GM18867 (cell line): ENCODE measurements at regions not wholly inside any gene's neighbourhood (a gene's known extent, or its start where the extent isn't known, plus 50 kb on each side); places are given as distances from the start of the nearest gene placed in this dataset.
"Not testable (repeated sequence)": the region's sequence is repeated elsewhere in the genome, so short reads cannot be mapped to it uniquely, and the experiment has no call there.

Experiments
- ATAC-seq: cut with Tn5 transposase; IDR thresholded peaks from one replicate; pipeline ENCODE4 v1.9.1; 2021; ENCODE audit warnings: mild to moderate bottlenecking, moderate library complexity; ENCODE audit not compliant: unreplicated experiment

DNA sequence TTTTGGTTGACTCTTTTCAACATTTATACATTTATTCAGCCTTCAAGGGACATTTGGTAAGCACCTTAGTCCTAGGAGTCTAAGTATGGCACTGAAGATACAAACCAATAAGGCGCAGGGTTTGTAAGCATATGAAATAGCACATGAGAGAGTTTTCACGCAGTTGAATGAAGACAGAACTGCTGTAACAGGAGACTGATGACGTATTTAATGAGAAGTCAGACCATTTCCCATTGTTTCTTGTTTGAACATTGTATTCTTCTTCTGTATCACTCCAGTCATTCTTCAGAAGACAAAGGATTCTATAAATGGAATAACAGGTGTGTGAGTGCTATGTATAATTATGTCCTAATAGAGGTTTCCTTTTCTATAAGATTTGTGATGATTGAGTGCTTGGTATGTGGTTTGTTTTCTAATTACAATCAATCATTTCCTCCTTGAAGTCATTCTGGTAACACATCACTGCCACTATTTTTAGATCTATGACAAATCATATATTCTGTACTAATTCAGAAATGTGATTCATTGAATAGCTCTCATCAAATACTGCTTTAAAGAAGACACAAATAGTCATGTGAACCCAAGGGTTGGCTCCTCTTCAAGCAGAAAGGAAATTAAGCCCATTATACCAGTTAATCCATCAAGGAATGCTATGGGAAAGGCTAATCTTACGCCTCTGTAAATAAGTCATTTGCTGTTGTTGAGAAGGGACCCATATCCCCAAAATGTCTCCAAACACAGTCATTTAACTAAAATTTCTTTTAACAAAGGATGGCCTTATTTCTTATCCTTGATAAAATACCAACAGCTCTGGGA is 222.8 kb upstream of the NBEA start:
- ATAC-seq = no peak

DNA sequence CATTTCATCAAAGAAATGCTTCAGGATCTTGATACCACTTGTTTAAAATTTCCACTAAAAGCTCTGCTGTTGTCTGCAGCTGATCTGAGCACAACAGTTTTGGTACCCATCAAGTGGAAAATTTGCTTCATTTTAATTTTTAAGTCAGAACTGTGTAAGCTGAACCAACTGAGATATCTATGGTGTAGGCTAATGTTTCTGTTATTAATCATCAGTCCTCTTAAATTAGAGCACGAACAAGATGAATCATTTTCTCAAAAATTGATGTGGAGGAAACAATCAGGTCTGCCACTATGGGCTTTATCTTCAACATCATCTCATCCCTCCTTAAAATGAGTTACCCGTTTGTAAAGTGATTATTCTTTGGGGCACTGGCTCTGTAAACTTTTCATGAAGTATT is 221.5 kb upstream of the NBEA start:
- no peak for ATAC-seq

- no peak for ATAC-seq
Measured at GRCh38 chr13:34721631-34722595, 220.2 kb upstream of the NBEA start.

DNA sequence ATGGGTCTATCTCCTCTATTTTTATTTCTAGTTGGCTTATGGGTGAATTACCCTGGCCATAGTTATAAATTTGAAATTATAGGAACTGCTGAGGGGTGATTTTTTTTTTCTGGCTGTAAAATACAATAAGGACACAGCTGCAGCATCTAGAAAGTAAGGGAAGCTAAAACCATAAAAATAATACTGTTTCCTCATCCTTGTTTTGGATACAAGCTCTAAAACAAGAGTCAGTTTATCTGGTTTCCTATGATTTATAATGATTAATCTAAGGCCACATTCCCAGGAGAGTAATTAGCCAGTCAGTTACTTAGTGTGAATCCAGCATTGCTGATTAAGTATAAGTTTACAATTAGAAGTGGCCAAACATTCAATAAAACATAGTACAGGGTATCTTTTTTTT is 219.1 kb upstream of the NBEA start:
- ATAC-seq = no peak

- no peak for ATAC-seq
Measured at GRCh38 chr13:34730961-34731360, 211.1 kb upstream of the NBEA start.

DNA sequence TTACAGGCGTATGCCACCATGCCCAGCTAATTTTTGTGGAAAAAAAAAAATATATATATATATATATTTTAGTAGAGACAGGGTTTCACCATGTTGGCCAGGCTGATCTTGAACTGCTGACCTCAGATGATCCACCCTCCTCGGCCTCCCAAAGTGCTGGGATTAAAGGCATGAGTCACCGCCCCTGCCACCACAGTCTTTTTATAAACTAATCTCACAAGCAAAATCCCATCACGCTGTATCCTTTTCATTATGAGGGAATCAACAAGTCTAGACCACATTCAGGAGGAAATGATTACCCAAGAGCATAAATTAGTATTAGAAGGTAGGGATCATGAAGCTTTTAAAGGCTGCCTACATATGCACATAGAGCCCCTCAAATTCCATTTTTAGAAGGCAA is 210.6 kb upstream of the NBEA start:
- ATAC-seq = no peak

GRCh38 chr13:34733721-34734120 is 208.3 kb upstream of the NBEA start:
- ATAC-seq = no peak

- ATAC-seq = no peak
Measured at GRCh38 chr13:34734932-34735331, 207.1 kb upstream of the NBEA start.

GRCh38 chr13:34738254-34738992 is 203.6 kb upstream of the NBEA start:
- no peak for ATAC-seq

GRCh38 chr13:34747056-34747455 is 195.0 kb upstream of the NBEA start:
- not testable (repeated sequence) for ATAC-seq

DNA sequence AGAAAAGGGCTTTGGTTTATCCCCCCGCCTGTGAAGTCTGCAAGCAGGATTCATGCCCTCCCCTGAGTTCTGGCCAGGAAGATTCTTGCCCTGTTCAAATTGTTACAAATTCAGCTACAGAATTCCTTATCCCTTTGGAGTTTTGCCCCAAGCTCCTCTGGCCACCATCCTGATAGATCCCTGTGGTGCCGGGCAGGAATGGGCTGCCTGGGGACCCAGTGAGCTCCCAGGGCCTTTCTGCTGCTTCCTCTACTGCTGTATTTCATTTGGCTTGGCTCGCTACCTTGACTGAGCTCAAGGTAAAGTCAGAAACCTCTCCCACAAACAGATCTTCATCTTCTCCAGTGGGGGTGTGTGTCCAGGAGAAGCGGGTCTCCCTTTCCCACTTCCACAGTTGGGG is 194.6 kb upstream of the NBEA start:
- ATAC-seq = no peak

DNA sequence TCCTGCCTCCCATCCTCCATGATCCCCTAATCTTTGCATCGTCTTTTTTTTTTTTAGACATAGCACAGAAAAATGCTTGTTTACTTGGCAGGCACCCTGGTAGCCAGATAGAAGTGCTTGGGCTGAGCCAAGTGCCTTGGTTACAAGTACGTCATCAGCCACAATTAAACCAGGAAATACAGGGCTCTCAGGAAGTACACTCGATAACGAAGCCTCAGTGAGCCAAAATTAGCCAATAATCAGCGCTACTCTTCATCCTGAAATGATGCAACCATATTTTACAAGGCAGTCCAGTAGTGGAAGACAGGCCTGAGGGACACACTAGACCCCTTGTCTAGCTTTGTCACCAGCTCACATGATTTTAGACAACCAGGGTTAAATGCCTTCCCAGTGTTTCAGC is 194.0 kb upstream of the NBEA start:
- peak; percentile 66 for ATAC-seq

GRCh38 chr13:34748596-34748995 is 193.5 kb upstream of the NBEA start:
- ATAC-seq = peak; percentile 25

DNA sequence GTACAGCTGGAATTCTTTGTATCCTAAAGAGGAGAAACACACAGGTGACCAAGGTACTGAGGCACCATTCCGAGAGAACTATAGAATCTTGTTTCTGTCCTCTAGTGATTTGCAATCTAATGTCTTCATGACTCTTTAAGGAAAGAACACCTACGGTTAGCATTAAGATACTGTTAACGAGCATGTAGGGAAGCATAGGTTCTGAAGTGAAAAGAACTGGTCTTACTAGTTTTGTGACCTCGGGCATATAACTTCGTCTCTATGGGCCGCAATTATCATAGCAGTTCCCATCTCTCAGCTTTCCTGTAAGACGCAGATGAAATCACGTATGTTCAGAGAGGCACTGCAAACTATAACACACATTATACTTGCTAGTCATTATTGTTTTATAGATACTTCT is 193.0 kb upstream of the NBEA start:
- no peak for ATAC-seq

DNA sequence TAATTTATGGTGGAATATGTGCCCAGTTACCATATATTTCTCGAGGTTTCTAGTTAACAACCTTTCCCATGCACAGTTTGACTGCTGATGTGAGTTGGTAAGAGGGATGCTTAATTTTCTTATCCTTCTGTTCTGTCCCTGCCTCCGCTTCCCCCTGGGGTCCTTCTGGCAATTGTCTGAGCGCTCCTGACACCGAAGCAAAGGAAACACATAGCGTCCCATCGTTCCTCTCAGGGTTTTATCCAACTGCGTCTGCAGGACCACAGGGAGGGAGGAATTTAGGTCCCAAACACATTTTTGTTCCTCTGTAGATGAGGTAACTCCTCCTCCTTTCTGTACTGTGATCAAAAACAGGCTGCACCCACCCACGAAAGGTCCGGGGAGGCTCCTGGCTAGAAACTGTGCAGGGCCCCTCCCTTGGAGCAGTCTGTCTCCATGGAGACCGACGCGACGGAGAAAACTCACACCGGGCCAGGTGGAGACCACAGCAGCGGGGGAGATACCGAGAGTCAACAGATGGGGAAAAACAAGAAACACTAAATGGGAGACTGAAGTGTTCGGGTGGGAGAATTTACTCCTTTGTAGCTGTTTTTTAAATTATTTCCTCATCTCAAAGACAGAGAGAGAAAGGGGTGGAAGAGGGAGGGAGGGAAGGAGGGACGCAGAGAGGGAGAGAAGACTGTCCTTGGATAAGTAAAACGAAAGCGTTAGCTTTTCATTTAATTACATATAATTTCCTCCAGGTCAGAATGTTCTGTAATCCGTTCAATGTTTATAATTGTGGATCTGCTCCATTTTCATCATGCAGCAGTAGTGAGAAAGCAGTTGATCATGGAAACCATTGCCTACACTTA is 191.8 kb upstream of the NBEA start:
- ATAC-seq = peak; percentile 50

- peak; percentile 47 for ATAC-seq
Measured at GRCh38 chr13:34751044-34751443, 191.0 kb upstream of the NBEA start.

GRCh38 chr13:34751492-34751891 is 190.6 kb upstream of the NBEA start:
- ATAC-seq = no peak

- ATAC-seq = no peak
Measured at GRCh38 chr13:34752283-34752960, 189.6 kb upstream of the NBEA start.

GRCh38 chr13:34756136-34756535 is 185.9 kb upstream of the NBEA start:
- ATAC-seq = no peak

DNA sequence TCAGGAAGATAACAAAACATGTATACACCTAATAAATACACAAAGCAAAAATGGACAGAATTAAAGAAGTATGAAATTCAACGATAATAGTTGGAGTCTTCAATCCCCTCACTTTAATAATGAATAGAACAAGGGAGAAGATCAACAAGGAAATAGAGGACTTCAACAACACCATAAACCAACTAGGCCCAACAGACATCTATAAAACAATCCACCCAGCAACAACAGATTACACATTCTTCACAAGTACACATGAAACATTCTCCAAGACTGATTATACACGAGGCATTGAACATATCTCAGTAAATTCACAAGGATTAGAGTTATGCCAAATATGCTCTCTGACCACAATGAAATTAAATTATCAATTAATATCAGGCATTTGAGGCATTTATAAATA is 185.5 kb upstream of the NBEA start:
- no peak for ATAC-seq
